ENCODE measurements at regions not wholly inside any gene's neighbourhood (a gene's known extent, or its start where the extent isn't known, plus 50 kb on each side); places are given as distances from the start of the nearest gene placed in this dataset.

- no peak overlapping the region for H3K27ac ChIP-seq (ENCODE audit: low read depth in 1 of 2, low read length in 2 of 2)
- H3K4me3 ChIP-seq (ENCODE audit: low read depth in 1 of 3, low read length in 3 of 3): no peak overlapping the region
- H3K9me3 ChIP-seq (ENCODE audit: control insufficient read depth in 4 of 4, low read length in 3 of 4): peaks cover 0 to 9% (median 2%) of the 10 kb centered on the region in 4 donors
- H3K36me3 ChIP-seq (ENCODE audit: control insufficient read depth in 4 of 4, insufficient read depth in 3 of 4, low read depth in 1 of 4, low read length in 3 of 4): no peaks in the 10 kb centered on the region
- no peak for TF ChIP-seq SP1 (IDR thresholded peaks at IDR 0.05)
- TF ChIP-seq GABPA (IDR thresholded peaks at IDR 0.05 in 1 of 2, conservative IDR thresholded peaks at IDR 0.05 in 1 of 2): no peak
- TF ChIP-seq CTCF (IDR thresholded peaks at IDR 0.05; ENCODE audit: low read depth, low read length, missing input control): no peak
- no peak for TF ChIP-seq EGR1 (IDR thresholded peaks at IDR 0.05; ENCODE audit: low read depth in 2 of 2)
- no peak for TF ChIP-seq TAF1 (conservative IDR thresholded peaks at IDR 0.05)
- TF ChIP-seq MAX (IDR thresholded peaks at IDR 0.05): no peak
- TF ChIP-seq ATF3 (IDR thresholded peaks at IDR 0.05): no peak
- TF ChIP-seq, protein P1, sequence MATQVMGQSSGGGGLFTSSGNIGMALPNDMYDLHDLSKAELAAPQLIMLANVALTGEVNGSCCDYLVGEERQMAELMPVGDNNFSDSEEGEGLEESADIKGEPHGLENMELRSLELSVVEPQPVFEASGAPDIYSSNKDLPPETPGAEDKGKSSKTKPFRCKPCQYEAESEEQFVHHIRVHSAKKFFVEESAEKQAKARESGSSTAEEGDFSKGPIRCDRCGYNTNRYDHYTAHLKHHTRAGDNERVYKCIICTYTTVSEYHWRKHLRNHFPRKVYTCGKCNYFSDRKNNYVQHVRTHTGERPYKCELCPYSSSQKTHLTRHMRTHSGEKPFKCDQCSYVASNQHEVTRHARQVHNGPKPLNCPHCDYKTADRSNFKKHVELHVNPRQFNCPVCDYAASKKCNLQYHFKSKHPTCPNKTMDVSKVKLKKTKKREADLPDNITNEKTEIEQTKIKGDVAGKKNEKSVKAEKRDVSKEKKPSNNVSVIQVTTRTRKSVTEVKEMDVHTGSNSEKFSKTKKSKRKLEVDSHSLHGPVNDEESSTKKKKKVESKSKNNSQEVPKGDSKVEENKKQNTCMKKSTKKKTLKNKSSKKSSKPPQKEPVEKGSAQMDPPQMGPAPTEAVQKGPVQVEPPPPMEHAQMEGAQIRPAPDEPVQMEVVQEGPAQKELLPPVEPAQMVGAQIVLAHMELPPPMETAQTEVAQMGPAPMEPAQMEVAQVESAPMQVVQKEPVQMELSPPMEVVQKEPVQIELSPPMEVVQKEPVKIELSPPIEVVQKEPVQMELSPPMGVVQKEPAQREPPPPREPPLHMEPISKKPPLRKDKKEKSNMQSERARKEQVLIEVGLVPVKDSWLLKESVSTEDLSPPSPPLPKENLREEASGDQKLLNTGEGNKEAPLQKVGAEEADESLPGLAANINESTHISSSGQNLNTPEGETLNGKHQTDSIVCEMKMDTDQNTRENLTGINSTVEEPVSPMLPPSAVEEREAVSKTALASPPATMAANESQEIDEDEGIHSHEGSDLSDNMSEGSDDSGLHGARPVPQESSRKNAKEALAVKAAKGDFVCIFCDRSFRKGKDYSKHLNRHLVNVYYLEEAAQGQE (IDR thresholded peaks at IDR 0.05): no peak
- no peak for TF ChIP-seq YY1 (IDR thresholded peaks at IDR 0.05)
- no peak for TF ChIP-seq RAD21 (IDR thresholded peaks at IDR 0.05)
- no peaks in the 10 kb centered on the region for H3K27me3 ChIP-seq (ENCODE audit: control insufficient read depth in 4 of 4, insufficient read depth in 4 of 4, low read length in 3 of 4)
- H3K9ac ChIP-seq (ENCODE audit: low read depth in 1 of 2, low read length in 2 of 2): no peak overlapping the region
- no peaks in the 10 kb centered on the region for H3K4me1 ChIP-seq (ENCODE audit: control insufficient read depth in 4 of 4, insufficient read depth in 4 of 4, low read length in 3 of 4)
- WGBS: 81% methylated on average over 17 of the region's 17 CpGs
- DNase-seq (ENCODE audit: low spot score): no peak
These were observed 383.9 kb upstream of the TMCO5A start for GRCh38 chr15:37550360-37551024.

GRCh38 chr15:37572401-37572800, 362.0 kb upstream of the TMCO5A start:
- Histone ChIP-seq H3K4me3 (ENCODE audit: low read depth in 1 of 3, low read length in 3 of 3) (no peak overlapping the region), H3K36me3 (ENCODE audit: control insufficient read depth in 4 of 4, insufficient read depth in 3 of 4, low read depth in 1 of 4, low read length in 3 of 4) (no peaks in the 10 kb centered on the region), H3K9me3 (ENCODE audit: control insufficient read depth in 4 of 4, low read length in 3 of 4) (no peaks in the 10 kb centered on the region), H3K27ac (ENCODE audit: low read depth in 1 of 2, low read length in 2 of 2) (no peak overlapping the region), H3K27me3 (ENCODE audit: control insufficient read depth in 4 of 4, insufficient read depth in 4 of 4, low read length in 3 of 4) (no peaks in the 10 kb centered on the region), H3K4me1 (ENCODE audit: control insufficient read depth in 4 of 4, insufficient read depth in 4 of 4, low read length in 3 of 4) (no peaks in the 10 kb centered on the region), H3K9ac (ENCODE audit: low read depth in 1 of 2, low read length in 2 of 2) (no peak overlapping the region)
- 55% methylated on average over 2 of the region's 2 CpGs for WGBS
- DNase-seq (ENCODE audit: low spot score): no peak
- TF ChIP-seq HNF4A (conservative IDR thresholded peaks at IDR 0.05) (no peak), YY1 (IDR thresholded peaks at IDR 0.05) (no peak), RXRA (IDR thresholded peaks at IDR 0.05) (no peak), NR2F2 (IDR thresholded peaks at IDR 0.05) (no peak), ZBTB33 (IDR thresholded peaks at IDR 0.05) (no peak), RAD21 (IDR thresholded peaks at IDR 0.05) (no peak), JUND (IDR thresholded peaks at IDR 0.05) (no peak), FOXA2 (IDR thresholded peaks at IDR 0.05) (no peak), GABPA (IDR thresholded peaks at IDR 0.05 in 1 of 2, conservative IDR thresholded peaks at IDR 0.05 in 1 of 2) (no peak), FOXA1 (IDR thresholded peaks at IDR 0.05) (no peak), ATF3 (IDR thresholded peaks at IDR 0.05) (no peak), MAX (IDR thresholded peaks at IDR 0.05) (no peak)
- TF ChIP-seq, protein P1 (IDR thresholded peaks at IDR 0.05): no peak

Data from liver (tissue), 8 donors.